HepG2 (cell line): ENCODE measurements at regions not wholly inside any gene's neighbourhood (a gene's known extent, or its start where the extent isn't known, plus 50 kb on each side); places are given as distances from the start of the nearest gene placed in this dataset.

Experiments used
- ATAC-seq: fragments of 200-7000 bp; cut with Tn5 transposase; 3 replicates; pipeline ENCODE4 v1.9.1; 2020; ENCODE audit warnings: mild to moderate bottlenecking, moderate library complexity
- BruUV-seq: library from RNA; stranded (reverse); fragments of 400-500 nt; replicated peaks from 2 replicates; lab custom pipeline; 2021; lab: Mats Ljungman, UMichigan
- CTCF ChIA-PET: fragments of 300-600 bp; formaldehyde crosslinking; extraction: SDS; loops from one replicate; lab custom pipeline; 2021; ENCODE audit warnings: low total read pairs, inconsistent platforms, low intra/inter-chr PET ratio; lab: Yijun Ruan, JAX
- POLR2A ChIA-PET: fragments of 350-600 bp; sonication (Branson Sonifier 250); formaldehyde crosslinking; loops from one replicate; lab custom pipeline; 2020; ENCODE audit warnings: antibody characterized with exemption, inconsistent platforms; lab: Yijun Ruan, JAX
- DNase-seq: peaks from one replicate; pipeline ENCODE4 v3.0.0-alpha.2; 2015; ENCODE audit warnings: low spot score
- FAIRE-seq: peaks from 3 replicates; lab custom pipeline; 2011; peaks lifted over from hg19 to GRCh38; lab: Jason Lieb, UNC
- H2AFZ ChIP-seq: one replicate; pipeline ENCODE4 v1.6.1; 2011; ENCODE audit warnings: low read length, inconsistent platforms
- H3K27ac ChIP-seq: fragments of 300-600 bp; 3 replicates; pipeline ENCODE4 v1.8.0; 2011; ENCODE audit warnings: mixed run types, mild to moderate bottlenecking, mixed read lengths, low read length, inconsistent platforms; ENCODE audit not compliant: insufficient read depth; ENCODE audit errors: extremely low read length
- H3K27me3 ChIP-seq, 2 experiments: fragments of 200-600 bp in 1 of 2; 2 replicates in 1 of 2; 3 replicates in 1 of 2; pipeline versions ENCODE4 v1.6.0 to v1.8.0; 2011; ENCODE audit warnings: low read length in 2 of 2, mild to moderate bottlenecking in 2 of 2, moderate library complexity in 2 of 2, inconsistent platforms in 1 of 2; ENCODE audit not compliant: insufficient read depth in 2 of 2, control insufficient read depth in 1 of 2
- H3K36me3 ChIP-seq, 2 experiments: fragments of 200-600 bp in 1 of 2; replicated peaks in 1 of 2; 2 replicates in 1 of 2; 3 replicates in 1 of 2; pipeline versions ENCODE4 v1.5.1 to v1.8.0; 2011; ENCODE audit warnings: low read length in 2 of 2, inconsistent platforms in 1 of 2; ENCODE audit not compliant: insufficient read depth in 2 of 2, control insufficient read depth in 1 of 2
- H3K4me1 ChIP-seq: 2 replicates; pipeline ENCODE4 v1.5.1; 2012; ENCODE audit warnings: low read length, inconsistent platforms; ENCODE audit not compliant: insufficient read depth
- H3K4me2 ChIP-seq: 2 replicates; pipeline ENCODE4 v1.6.0; 2011; ENCODE audit warnings: low read depth, low read length, inconsistent platforms
- H3K4me3 ChIP-seq, 3 experiments: fragments of 200-600 bp in 1 of 3; sonication (generic), shearing (Covaris generic) in 1 of 3; replicated peaks in 1 of 3; 2 replicates each; pipeline ENCODE4 v1.5.1; 2011 to 2016; ENCODE audit warnings: low read length in 3 of 3, inconsistent platforms in 2 of 3, low read depth in 2 of 3, mild to moderate bottlenecking in 2 of 3, control low read depth in 1 of 3, mixed read lengths in 1 of 3; ENCODE audit not compliant: insufficient read depth in 1 of 3
- H3K79me2 ChIP-seq: one replicate; pipeline ENCODE4 v1.6.1; 2011; ENCODE audit warnings: low read length, inconsistent platforms; ENCODE audit not compliant: insufficient read depth
- H3K9ac ChIP-seq: 2 replicates; pipeline ENCODE4 v1.6.0; 2011; ENCODE audit warnings: mild to moderate bottlenecking, low read depth, low read length, inconsistent platforms; ENCODE audit not compliant: insufficient read depth
- H3K9me3 ChIP-seq: 2 replicates; pipeline ENCODE4 v1.5.1; 2012; ENCODE audit warnings: mild to moderate bottlenecking, low read length
- H4K20me1 ChIP-seq: 2 replicates; pipeline ENCODE4 v1.6.0; 2011; ENCODE audit warnings: inconsistent platforms, mild to moderate bottlenecking, low read length, moderate library complexity; ENCODE audit not compliant: insufficient read depth
- MED1 ChIP-seq: sonication (generic); formaldehyde crosslinking; IDR thresholded peaks from 2 replicates; pipeline ENCODE4 v1.4.0; 2020; ENCODE audit warnings: missing genetic modification reagents
- SMAD1 ChIP-seq: sonication (generic); formaldehyde crosslinking; IDR thresholded peaks from 2 replicates; pipeline ENCODE4 v1.4.0; 2020; ENCODE audit warnings: missing genetic modification reagents, low read depth, mild to moderate bottlenecking, borderline replicate concordance
- SNRNP70 ChIP-seq: fragments of 200-400 bp; formaldehyde crosslinking; IDR thresholded peaks from 2 replicates; pipeline ENCODE4 v1.6.1; 2017; ENCODE audit warnings: mild to moderate bottlenecking, low read depth, low read length, moderate library complexity
- ZNF101 ChIP-seq: sonication (generic); formaldehyde crosslinking; IDR thresholded peaks from 2 replicates; pipeline ENCODE4 v1.4.0; 2020; ENCODE audit warnings: mild to moderate bottlenecking, low read depth, missing genetic modification reagents, borderline replicate concordance
- ZNF121 ChIP-seq: sonication (generic); formaldehyde crosslinking; IDR thresholded peaks from 2 replicates; pipeline ENCODE4 v1.5.0; 2020; ENCODE audit warnings: mild to moderate bottlenecking, missing genetic modification reagents
- ZNF503 ChIP-seq: sonication (generic); formaldehyde crosslinking; IDR thresholded peaks from 2 replicates; pipeline ENCODE4 v1.4.0; 2020; ENCODE audit warnings: missing genetic modification reagents
- ZNF530 ChIP-seq: sonication (generic); formaldehyde crosslinking; IDR thresholded peaks from 2 replicates; pipeline ENCODE4 v1.5.0; 2020; ENCODE audit warnings: low read depth, mild to moderate bottlenecking, missing genetic modification reagents
- ZNF576 ChIP-seq: sonication (generic); formaldehyde crosslinking; IDR thresholded peaks from 2 replicates; pipeline ENCODE4 v1.4.0; 2020; ENCODE audit warnings: mild to moderate bottlenecking, missing genetic modification reagents
- ZNF841 ChIP-seq: sonication (generic); formaldehyde crosslinking; IDR thresholded peaks from 2 replicates; pipeline ENCODE4 v1.8.1; 2023; ENCODE audit warnings: missing genetic modification reagents, borderline replicate concordance
- ZUFSP ChIP-seq: sonication (generic); formaldehyde crosslinking; IDR thresholded peaks from 2 replicates; pipeline ENCODE4 v1.9.0; 2021; ENCODE audit warnings: missing genetic modification reagents, mild to moderate bottlenecking, borderline replicate concordance
- WGBS: methylation state at CpG from one replicate; pipeline ENCODE4 v1.1.6; 2017; ENCODE audit warnings: low lambda C conversion rate; 5-methylcytosine and 5-hydroxymethylcytosine counted together
- in situ Hi-C: cut with HindIII; loops from 2 replicates; pipeline ENCODE4 v1.10.0; 2017; ENCODE audit warnings: low pct_unique_long_range_greater_than_20kb; ENCODE audit not compliant: extremely low pct_ligation_motif_present
- intact Hi-C: fragments of 100-400 bp; cut with micrococcal nuclease; formaldehyde crosslinking; loops from one replicate; pipeline ENCODE4 v1.10.0; 2022; ENCODE audit not compliant: unreplicated experiment

- Histone ChIP-seq H4K20me1 (no peaks in the 10 kb centered on the region), H3K4me3 (no peak overlapping the region), H3K4me2 (no peak overlapping the region), H3K9me3 (no peaks in the 10 kb centered on the region), H3K27ac (no peak overlapping the region), H3K79me2 (no peaks in the 10 kb centered on the region), H2AFZ (no peak overlapping the region), H3K36me3 (no peaks in the 10 kb centered on the region)
- 0% methylated on average over 3 of the region's 3 CpGs for WGBS
- intact Hi-C loops = no loop called here
- ATAC-seq = no peak
- FAIRE-seq = no peak
- CTCF ChIA-PET = no interaction called here
- no peak for TF ChIP-seq SMAD1 (CRISPR knock-in tag)
- TF ChIP-seq MED1 (CRISPR knock-in tag) = no peak
- no peak for TF ChIP-seq ZNF101 (CRISPR knock-in tag)
- no peak for TF ChIP-seq ZNF121 (CRISPR knock-in tag)
- TF ChIP-seq ZNF576 = no peak
- no peak for TF ChIP-seq ZNF841 (CRISPR knock-in tag)
- no peak for TF ChIP-seq ZUFSP (CRISPR knock-in tag)
- no peak for TF ChIP-seq ZNF503 (CRISPR knock-in tag)
- no peak for TF ChIP-seq ZNF530
- no peak for TF ChIP-seq SNRNP70
- TF ChIP-seq, all 625 proteins: peak for 0
- H3K27me3 ChIP-seq = no peaks in the 10 kb centered on the region
- H3K9ac ChIP-seq = no peak overlapping the region
- no TSS peak for BruUV-seq
- no peaks in the 10 kb centered on the region for H3K4me1 ChIP-seq
- DNase-seq = no peak
- POLR2A ChIA-PET = no interaction called here
- in situ Hi-C loops = no loop called here
These were observed 264.2 kb downstream of the TMEM38B start for GRCh38 chr9:105958587-105958986.
